Stimulated activated effector memory CD8-positive, alpha-beta T cell treated with anti-CD3 and anti-CD28 coated beads, Interleukin-12 subunit alpha, Interleukin-12 subunit beta, amount 100 ng/mL, for 72 hours (primary cell): ENCODE measurements at regions not wholly inside any gene's neighbourhood (a gene's known extent, or its start where the extent isn't known, plus 50 kb on each side); places are given as distances from the start of the nearest gene placed in this dataset.
"Not testable (repeated sequence)": the region's sequence is repeated elsewhere in the genome, so short reads cannot be mapped to it uniquely, and the experiment has no call there.

ENCODE experiments used
- ATAC-seq: fragments of 150-1000 bp; cut with Tn5 transposase; 2 replicates; pipeline ENCODE4 v1.10.0; 2021
- DNase-seq, 2 donors: peaks; one replicate each; pipeline ENCODE4 v3.0.0; 2021 to 2022; ENCODE audit warnings: low spot score in 2 of 2
- H3K27ac Mint-ChIP-seq: one replicate; pipeline ENCODE4 v1.8.0; 2022; ENCODE audit warnings: mild to moderate bottlenecking, mixed read lengths
- H3K36me3 Mint-ChIP-seq: one replicate; pipeline ENCODE4 v1.8.0; 2022; ENCODE audit warnings: mild to moderate bottlenecking, mixed read lengths
- H3K4me1 Mint-ChIP-seq: one replicate; pipeline ENCODE4 v1.8.0; 2022; ENCODE audit warnings: mixed read lengths
- H3K4me3 Mint-ChIP-seq: one replicate; pipeline ENCODE4 v1.8.0; 2022; ENCODE audit warnings: mild to moderate bottlenecking, mixed read lengths
- H3K9me3 Mint-ChIP-seq: one replicate; pipeline ENCODE4 v1.8.0; 2022; ENCODE audit warnings: mixed read lengths

- no peak for ATAC-seq
- Mint-ChIP-seq H3K36me3 (no peaks in the 10 kb centered on the region), H3K4me3 (no peak overlapping the region), H3K9me3 (no peaks in the 10 kb centered on the region), H3K4me1 (no peaks in the 10 kb centered on the region), H3K27ac (no peak overlapping the region)
- no peak for DNase-seq
Measured at GRCh38 chr1:232859216-232859615, 54.0 kb downstream of the MAP10 start.

- Mint-ChIP-seq H3K4me1 (no peaks in the 10 kb centered on the region), H3K27ac (no peak overlapping the region)
Measured at GRCh38 chr1:232861107-232861506, 55.9 kb downstream of the MAP10 start.

GRCh38 chr1:232863544-232864275, 58.5 kb downstream of the MAP10 start:
- no peaks in the 10 kb centered on the region for H3K9me3 Mint-ChIP-seq
- H3K4me1 Mint-ChIP-seq, result no peaks in the 10 kb centered on the region
- H3K36me3 Mint-ChIP-seq, result no peaks in the 10 kb centered on the region
- no peak for DNase-seq
- no peak overlapping the region for H3K27ac Mint-ChIP-seq
- no peak overlapping the region for H3K4me3 Mint-ChIP-seq
- no peak for ATAC-seq

More at GRCh38 chr1:232861107-232861506, 55.9 kb downstream of the MAP10 start:
- no peak overlapping the region for H3K4me3 Mint-ChIP-seq
- no peaks in the 10 kb centered on the region for H3K9me3 Mint-ChIP-seq
- H3K36me3 Mint-ChIP-seq, result no peaks in the 10 kb centered on the region
- DNase-seq, result no peak
- ATAC-seq, result peak; percentile 8

GRCh38 chr1:232865102-232865931, 60.1 kb downstream of the MAP10 start:
- Mint-ChIP-seq H3K4me1 (no peaks in the 10 kb centered on the region), H3K36me3 (no peaks in the 10 kb centered on the region), H3K9me3 (no peaks in the 10 kb centered on the region), H3K4me3 (no peak overlapping the region), H3K27ac (no peak overlapping the region)
- DNase-seq (no peak), ATAC-seq (no peak)

GRCh38 chr1:232868793-232869491, 63.7 kb downstream of the MAP10 start:
- Mint-ChIP-seq H3K4me1 (no peaks in the 10 kb centered on the region), H3K4me3 (no peak overlapping the region), H3K27ac (no peak overlapping the region), H3K9me3 (no peaks in the 10 kb centered on the region), H3K36me3 (no peaks in the 10 kb centered on the region)
- DNase-seq (no peak), ATAC-seq (no peak)

GRCh38 chr1:232871291-232871969, 66.2 kb downstream of the MAP10 start:
- not testable (repeated sequence) for DNase-seq, H3K9me3 Mint-ChIP-seq, H3K36me3 Mint-ChIP-seq, H3K27ac Mint-ChIP-seq, H3K4me3 Mint-ChIP-seq, ATAC-seq, H3K4me1 Mint-ChIP-seq

GRCh38 chr1:232872284-232872683, 67.1 kb downstream of the MAP10 start:
- no peak for ATAC-seq

GRCh38 chr1:232872738-232873137, 67.5 kb downstream of the MAP10 start:
- Mint-ChIP-seq H3K4me3 (no peak overlapping the region), H3K9me3 (no peaks in the 10 kb centered on the region), H3K27ac (no peak overlapping the region), H3K4me1 (peaks cover 3% of the 10 kb centered on the region), H3K36me3 (no peaks in the 10 kb centered on the region)
- no peak for ATAC-seq
- no peak for DNase-seq

More at GRCh38 chr1:232872284-232872683, 67.1 kb downstream of the MAP10 start:
- Mint-ChIP-seq H3K9me3 (no peaks in the 10 kb centered on the region), H3K4me1 (no peaks in the 10 kb centered on the region), H3K27ac (no peak overlapping the region), H3K36me3 (no peaks in the 10 kb centered on the region), H3K4me3 (no peak overlapping the region)
- DNase-seq, result no peak

GRCh38 chr1:232873412-232873811, 68.2 kb downstream of the MAP10 start:
- peaks cover 9% of the 10 kb centered on the region for H3K4me1 Mint-ChIP-seq
- H3K9me3 Mint-ChIP-seq, result no peaks in the 10 kb centered on the region
- no peak overlapping the region for H3K4me3 Mint-ChIP-seq
- DNase-seq (no peak), ATAC-seq (no peak)
- no peak overlapping the region for H3K27ac Mint-ChIP-seq
- H3K36me3 Mint-ChIP-seq, result no peaks in the 10 kb centered on the region

GRCh38 chr1:232873931-232874330, 68.7 kb downstream of the MAP10 start:
- Mint-ChIP-seq H3K27ac (no peak overlapping the region), H3K9me3 (no peaks in the 10 kb centered on the region), H3K4me1 (peaks cover 9% of the 10 kb centered on the region), H3K4me3 (no peak overlapping the region), H3K36me3 (no peaks in the 10 kb centered on the region)
- ATAC-seq (no peak), DNase-seq (no peak)

- H3K4me3 Mint-ChIP-seq, result no peak overlapping the region
- no peaks in the 10 kb centered on the region for H3K36me3 Mint-ChIP-seq
- no peaks in the 10 kb centered on the region for H3K9me3 Mint-ChIP-seq
- no peak overlapping the region for H3K27ac Mint-ChIP-seq
- no peak for ATAC-seq
- H3K4me1 Mint-ChIP-seq, result peaks cover 9% of the 10 kb centered on the region
- DNase-seq, result no peak
Measured at GRCh38 chr1:232875536-232875935, 70.3 kb downstream of the MAP10 start.

GRCh38 chr1:232876506-232877364, 71.5 kb downstream of the MAP10 start:
- Mint-ChIP-seq H3K36me3 (no peaks in the 10 kb centered on the region), H3K27ac (no peak overlapping the region), H3K4me3 (peak overlapping the region; percentile 19), H3K4me1 (peaks cover 9% of the 10 kb centered on the region), H3K9me3 (no peaks in the 10 kb centered on the region)
- peak; percentile 84 for ATAC-seq
- no peak for DNase-seq

GRCh38 chr1:232877365-232878028, 72.3 kb downstream of the MAP10 start:
- Mint-ChIP-seq H3K4me3 (no peak overlapping the region), H3K36me3 (no peaks in the 10 kb centered on the region), H3K9me3 (no peaks in the 10 kb centered on the region), H3K4me1 (peaks cover 9% of the 10 kb centered on the region), H3K27ac (no peak overlapping the region)
- DNase-seq (no peak), ATAC-seq (no peak)

GRCh38 chr1:232878086-232878485, 72.3 kb upstream of the NTPCR start:
- Mint-ChIP-seq H3K4me1 (peaks cover 9% of the 10 kb centered on the region), H3K27ac (no peak overlapping the region), H3K36me3 (no peaks in the 10 kb centered on the region), H3K9me3 (no peaks in the 10 kb centered on the region), H3K4me3 (no peak overlapping the region)
- DNase-seq (no peak), ATAC-seq (no peak)
